Ovary (tissue), 7 donors: ENCODE measurements at regions not wholly inside any gene's neighbourhood (a gene's known extent, or its start where the extent isn't known, plus 50 kb on each side); places are given as distances from the start of the nearest gene placed in this dataset.

Source experiments
- DNase-seq, 5 donors: peaks; one replicate each; pipeline ENCODE4 v3.0.0-alpha.2; 2019 to 2020
- H3K27ac ChIP-seq, 2 donors: fragments of 200-600 bp; one replicate each; pipeline versions ENCODE4 v1.5.1 to v1.8.0; 2019 to 2022
- H3K27me3 ChIP-seq: fragments of 200-600 bp; one replicate; pipeline ENCODE4 v1.8.0; 2022
- H3K36me3 ChIP-seq: fragments of 200-600 bp; sonication (generic); one replicate; pipeline ENCODE4 v1.5.1; 2019
- H3K4me1 ChIP-seq: one replicate; pipeline ENCODE4 v1.8.1; 2013; ENCODE audit warnings: mild to moderate bottlenecking, moderate library complexity; ENCODE audit not compliant: insufficient read depth
- H3K4me3 ChIP-seq: fragments of 200-600 bp; sonication (generic); one replicate; pipeline ENCODE4 v1.5.1; 2017
- H3K9me3 ChIP-seq, 2 donors: fragments of 200-600 bp in 1 of 2; sonication (generic) in 1 of 2; one replicate each; pipeline versions ENCODE4 v1.5.1 to v1.8.1; 2013 to 2019; ENCODE audit warnings: mild to moderate bottlenecking in 1 of 2, moderate library complexity in 1 of 2
- EP300 ChIP-seq: sonication (generic); formaldehyde crosslinking; IDR thresholded peaks from one replicate; pipeline ENCODE4 v1.6.1; 2017; ENCODE audit warnings: antibody characterized with exemption
- POLR2A ChIP-seq: fragments of 450-650 bp; IDR thresholded peaks from one replicate; pipeline ENCODE4 v1.6.1; 2017; ENCODE audit warnings: antibody characterized with exemption, mild to moderate bottlenecking, moderate library complexity
- WGBS, 3 donors: extraction: QIAGEN DNeasy Blood & Tissue Kit in 1 of 3; methylation state at CpG; one replicate each; pipeline versions ENCODE4 v1.1.5 to v1.1.7; 2013 to 2017; 5-methylcytosine and 5-hydroxymethylcytosine counted together
- intact Hi-C, 4 donors: fragments of 100-400 bp; cut with DNase I; formaldehyde crosslinking; loops; one replicate each; pipeline versions ENCODE4 v1.11.0 to v1.15.1; 2022 to 2023
- TF ChIP-seq, protein P1 (sequence below), 3 donors: fragments of 450-650 bp in 2 of 3; fragments of 200-600 bp in 1 of 3; IDR thresholded peaks; one replicate each; pipeline versions ENCODE4 v1.5.1 to v1.8.0; 2016 to 2022; ENCODE audit warnings: antibody characterized with exemption in 3 of 3, mild to moderate bottlenecking in 1 of 3
- donor health status: DM: no; HTN: no; CAD: no; lungs with moderate emphysema.
- donor health status: DM: no; HTN: no; CAD: no.
- donor health status: Bipolar disorder and iron deficiency.
- donor health status: DM: no; HTN: no; CAD: no.
- donor health status: DM: yes; HTN: yes; CAD: no.

GRCh38 chr7:34497153-34497777 lies 160.8 kb upstream of the NPSR1 start:
- Histone ChIP-seq H3K9me3 (no peaks in the 10 kb centered on the region), H3K36me3 (no peaks in the 10 kb centered on the region), H3K4me3 (no peak overlapping the region), H3K27ac (no peak overlapping the region), H3K27me3 (no peaks in the 10 kb centered on the region), H3K4me1 (no peaks in the 10 kb centered on the region)
- TF ChIP-seq EP300, result no peak
- no peak for TF ChIP-seq POLR2A
- TF ChIP-seq, protein P1, sequence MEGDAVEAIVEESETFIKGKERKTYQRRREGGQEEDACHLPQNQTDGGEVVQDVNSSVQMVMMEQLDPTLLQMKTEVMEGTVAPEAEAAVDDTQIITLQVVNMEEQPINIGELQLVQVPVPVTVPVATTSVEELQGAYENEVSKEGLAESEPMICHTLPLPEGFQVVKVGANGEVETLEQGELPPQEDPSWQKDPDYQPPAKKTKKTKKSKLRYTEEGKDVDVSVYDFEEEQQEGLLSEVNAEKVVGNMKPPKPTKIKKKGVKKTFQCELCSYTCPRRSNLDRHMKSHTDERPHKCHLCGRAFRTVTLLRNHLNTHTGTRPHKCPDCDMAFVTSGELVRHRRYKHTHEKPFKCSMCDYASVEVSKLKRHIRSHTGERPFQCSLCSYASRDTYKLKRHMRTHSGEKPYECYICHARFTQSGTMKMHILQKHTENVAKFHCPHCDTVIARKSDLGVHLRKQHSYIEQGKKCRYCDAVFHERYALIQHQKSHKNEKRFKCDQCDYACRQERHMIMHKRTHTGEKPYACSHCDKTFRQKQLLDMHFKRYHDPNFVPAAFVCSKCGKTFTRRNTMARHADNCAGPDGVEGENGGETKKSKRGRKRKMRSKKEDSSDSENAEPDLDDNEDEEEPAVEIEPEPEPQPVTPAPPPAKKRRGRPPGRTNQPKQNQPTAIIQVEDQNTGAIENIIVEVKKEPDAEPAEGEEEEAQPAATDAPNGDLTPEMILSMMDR (IDR thresholded peaks at IDR 0.05), result no peak
- WGBS, 3 donors, result 68 to 76% (median 72%) methylated on average over 4 of the region's 4 CpGs
- no peak for DNase-seq
- intact Hi-C loops, result no loop called here

DNA sequence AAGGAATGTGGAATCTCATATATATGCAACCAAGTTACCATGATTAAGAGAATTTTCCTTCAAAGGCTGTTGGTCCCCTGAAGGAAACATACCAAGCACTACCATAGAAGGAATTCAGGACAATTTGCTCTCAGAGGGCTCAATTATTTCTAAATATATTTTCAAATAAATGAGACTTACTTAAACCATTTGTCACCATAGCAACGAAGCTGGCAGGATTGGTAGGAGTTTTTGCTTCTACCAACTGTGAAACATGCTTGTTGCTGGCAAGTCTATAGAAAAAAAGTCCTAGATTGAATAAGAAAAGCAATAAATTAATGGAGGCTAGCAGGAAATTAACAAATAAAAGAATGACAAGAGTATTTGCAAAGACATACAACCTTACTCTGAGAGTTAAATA lies 156.9 kb upstream of the NPSR1 start:
- no peak overlapping the region for H3K27ac ChIP-seq
- whole genome bisulfite sequencing, 3 donors, result 67 to 77% (median 69%) methylated on average over 1 of the region's 1 CpG
- intact Hi-C loops, result no loop called here

GRCh38 chr7:34507191-34507590 lies 150.8 kb upstream of the NPSR1 start:
- H3K27ac ChIP-seq, result no peak overlapping the region
- TF ChIP-seq, protein P1 (IDR thresholded peaks at IDR 0.05), result no peak
- no peak for TF ChIP-seq EP300
- no peak for TF ChIP-seq POLR2A
- intact Hi-C loops, result no loop called here
- 78 to 86% (median 86%) methylated on average over 4 of the region's 4 CpGs for WGBS, 3 donors
- DNase-seq, result no peak
- H3K9me3 ChIP-seq, result no peaks in the 10 kb centered on the region
- H3K4me1 ChIP-seq, result no peaks in the 10 kb centered on the region
- H3K4me3 ChIP-seq, result no peak overlapping the region
- no peaks in the 10 kb centered on the region for H3K27me3 ChIP-seq
- H3K36me3 ChIP-seq, result no peaks in the 10 kb centered on the region

More for the DNA sequence above, 156.9 kb upstream of the NPSR1 start:
- Histone ChIP-seq H3K4me1 (no peaks in the 10 kb centered on the region), H3K4me3 (no peak overlapping the region), H3K36me3 (no peaks in the 10 kb centered on the region), H3K27me3 (no peaks in the 10 kb centered on the region), H3K9me3 (no peaks in the 10 kb centered on the region)
- no peak for TF ChIP-seq EP300
- DNase-seq, result no peak

DNA sequence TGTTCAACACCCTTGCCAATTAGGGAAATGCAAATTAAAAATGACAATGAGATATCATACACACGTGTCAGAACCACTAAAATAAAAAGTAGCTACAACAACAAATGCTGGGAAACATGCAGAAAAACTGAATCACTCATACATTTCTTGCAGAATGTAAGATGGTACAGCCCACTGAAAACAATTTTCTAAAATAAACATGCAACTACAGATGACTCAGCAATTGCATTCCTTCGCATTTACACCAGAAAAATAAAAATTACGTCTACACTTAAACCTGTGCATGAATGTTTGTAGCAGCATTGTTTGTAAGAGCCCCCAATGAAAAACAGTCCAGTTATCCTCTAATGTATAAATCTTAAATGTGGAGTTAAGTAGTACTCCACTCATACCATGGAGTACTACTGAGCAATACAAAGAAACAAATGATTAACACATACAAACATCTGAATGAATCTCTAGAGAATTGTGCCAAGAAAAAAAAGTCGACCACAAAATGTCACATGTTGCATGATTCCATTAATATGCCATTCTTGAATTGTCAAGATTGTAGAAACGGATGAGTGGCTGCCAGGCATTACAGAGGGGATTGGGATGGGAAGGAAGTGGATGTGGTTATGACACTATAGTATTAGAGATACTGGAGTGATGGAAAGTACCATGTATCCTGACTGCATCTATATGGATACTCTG lies 134.6 kb upstream of the NPSR1 start:
- H3K4me1 ChIP-seq, result no peaks in the 10 kb centered on the region
- no peak for DNase-seq
- H3K9me3 ChIP-seq, result no peaks in the 10 kb centered on the region
- no peaks in the 10 kb centered on the region for H3K36me3 ChIP-seq
- intact Hi-C loops, result no loop called here
- H3K27ac ChIP-seq, result no peak overlapping the region
- H3K4me3 ChIP-seq, result no peak overlapping the region
- TF ChIP-seq, protein P1 (IDR thresholded peaks at IDR 0.05), result no peak
- TF ChIP-seq POLR2A (no peak), EP300 (no peak)
- 59 to 75% (median 63%) methylated on average over 5 of the region's 5 CpGs for WGBS, 3 donors
- H3K27me3 ChIP-seq, result no peaks in the 10 kb centered on the region

DNA sequence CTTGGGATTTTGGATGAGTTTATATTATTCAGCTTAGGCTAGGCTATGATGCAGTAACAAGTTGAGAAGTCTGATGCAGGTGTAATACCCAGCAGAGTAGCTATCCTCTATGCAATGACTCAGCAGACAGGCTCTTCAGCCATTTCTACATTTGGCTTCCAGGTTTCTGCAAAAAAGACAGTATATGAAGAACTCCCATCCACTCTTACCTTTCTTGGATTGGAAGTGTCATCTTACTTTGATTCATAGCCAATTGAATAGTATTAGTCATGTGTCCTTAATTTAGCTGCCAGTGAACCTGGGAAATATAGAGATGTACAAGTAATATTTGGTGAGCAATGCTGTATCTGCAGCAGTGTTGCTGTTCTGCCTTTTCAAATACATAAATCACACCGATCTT lies 127.8 kb upstream of the NPSR1 start:
- 81 to 89% (median 87%) methylated on average over 1 of the region's 1 CpG for WGBS, 3 donors
- intact Hi-C loops, result no loop called here
- DNase-seq, result no peak
- Histone ChIP-seq H3K4me1 (no peaks in the 10 kb centered on the region), H3K36me3 (no peaks in the 10 kb centered on the region), H3K27me3 (no peaks in the 10 kb centered on the region), H3K9me3 (no peaks in the 10 kb centered on the region), H3K4me3 (no peak overlapping the region), H3K27ac (no peak overlapping the region)
- TF ChIP-seq POLR2A, result no peak
- TF ChIP-seq, protein P1 (IDR thresholded peaks at IDR 0.05), result no peak
- TF ChIP-seq EP300, result no peak
